Right atrium auricular region (tissue), 2 donors: ENCODE measurements at regions not wholly inside any gene's neighbourhood (a gene's known extent, or its start where the extent isn't known, plus 50 kb on each side); places are given as distances from the start of the nearest gene placed in this dataset.
"Not testable (repeated sequence)": the region's sequence is repeated elsewhere in the genome, so short reads cannot be mapped to it uniquely, and the experiment has no call there.

Experiments
- DNase-seq: peaks from one replicate; pipeline ENCODE4 v3.0.0-alpha.2; 2019; ENCODE audit warnings: low spot score
- H3K27ac ChIP-seq, 2 donors: fragments of 200-600 bp; sonication (generic); 1 replicate in 1 of 2; 2 replicates in 1 of 2; pipeline ENCODE4 v1.5.1; 2016 to 2019
- H3K27me3 ChIP-seq, 2 donors: fragments of 200-600 bp; sonication (generic); one replicate each; pipeline versions ENCODE4 v1.5.1 to v1.6.0; 2017 to 2019
- H3K36me3 ChIP-seq: fragments of 200-600 bp; sonication (generic); one replicate; pipeline ENCODE4 v1.5.1; 2016
- H3K4me1 ChIP-seq, 2 donors: fragments of 200-600 bp; sonication (generic); one replicate each; pipeline versions ENCODE4 v1.5.1 to v1.6.0; 2017 to 2019
- H3K4me3 ChIP-seq, 2 donors: fragments of 200-600 bp; sonication (generic); 1 replicate in 1 of 2; 2 replicates in 1 of 2; pipeline ENCODE4 v1.5.1; 2017 to 2019; ENCODE audit warnings: mild to moderate bottlenecking in 1 of 2, moderate library complexity in 1 of 2
- H3K9me3 ChIP-seq, 2 donors: fragments of 200-600 bp; sonication (generic); one replicate each; pipeline ENCODE4 v1.5.1; 2019
- CTCF ChIP-seq, 2 donors: fragments of 200-600 bp; sonication (generic); IDR thresholded peaks; one replicate each; pipeline ENCODE4 v1.5.1; 2019; ENCODE audit warnings: antibody characterized with exemption in 2 of 2

GRCh38 chr4:130008461-130008860, 912.5 kb downstream of the C4orf33 start:
- TF ChIP-seq CTCF (IDR thresholded peaks at IDR 0.05), result no peak
- no peak for DNase-seq
- Histone ChIP-seq H3K27ac (no peak overlapping the region), H3K36me3 (no peaks in the 10 kb centered on the region), H3K4me3 (no peak overlapping the region), H3K27me3 (no peaks in the 10 kb centered on the region), H3K9me3 (no peaks in the 10 kb centered on the region), H3K4me1 (no peaks in the 10 kb centered on the region)

GRCh38 chr4:130012806-130013205, 916.9 kb downstream of the C4orf33 start:
- H3K27me3 ChIP-seq, H3K36me3 ChIP-seq, H3K27ac ChIP-seq, H3K4me3 ChIP-seq, H3K9me3 ChIP-seq, DNase-seq, H3K4me1 ChIP-seq: not testable (repeated sequence)

- Histone ChIP-seq H3K27me3 (no peaks in the 10 kb centered on the region), H3K9me3 (no peaks in the 10 kb centered on the region), H3K27ac (no peak overlapping the region), H3K4me1 (no peaks in the 10 kb centered on the region), H3K36me3 (no peaks in the 10 kb centered on the region), H3K4me3 (no peak overlapping the region)
- DNase-seq, result no peak
- no peak for TF ChIP-seq CTCF (IDR thresholded peaks at IDR 0.05)
Observed at GRCh38 chr4:130021706-130022105, 925.8 kb downstream of the C4orf33 start.

GRCh38 chr4:130023088-130023487, 927.1 kb downstream of the C4orf33 start:
- Histone ChIP-seq H3K27ac (no peak overlapping the region), H3K4me1 (no peaks in the 10 kb centered on the region), H3K36me3 (no peaks in the 10 kb centered on the region), H3K4me3 (no peak overlapping the region), H3K9me3 (no peaks in the 10 kb centered on the region), H3K27me3 (no peaks in the 10 kb centered on the region)
- no peak for TF ChIP-seq CTCF (IDR thresholded peaks at IDR 0.05)
- DNase-seq, result no peak

- TF ChIP-seq CTCF (IDR thresholded peaks at IDR 0.05), result no peak
- no peak for DNase-seq
- Histone ChIP-seq H3K36me3 (no peaks in the 10 kb centered on the region), H3K27ac (no peak overlapping the region), H3K27me3 (no peaks in the 10 kb centered on the region), H3K9me3 (no peaks in the 10 kb centered on the region), H3K4me1 (no peaks in the 10 kb centered on the region), H3K4me3 (no peak overlapping the region)
Observed at GRCh38 chr4:130025701-130026100, 929.7 kb downstream of the C4orf33 start.

GRCh38 chr4:130026185-130026584, 930.2 kb downstream of the C4orf33 start:
- Histone ChIP-seq H3K9me3 (no peaks in the 10 kb centered on the region), H3K27me3 (no peaks in the 10 kb centered on the region), H3K36me3 (no peaks in the 10 kb centered on the region), H3K4me3 (no peak overlapping the region), H3K27ac (no peak overlapping the region), H3K4me1 (no peaks in the 10 kb centered on the region)
- DNase-seq, result no peak
- no peak for TF ChIP-seq CTCF (IDR thresholded peaks at IDR 0.05)
